Kidney (tissue), 13 donors: ENCODE measurements at regions not wholly inside any gene's neighbourhood (a gene's known extent, or its start where the extent isn't known, plus 50 kb on each side); places are given as distances from the start of the nearest gene placed in this dataset.
A peak's percentile ranks its signal among the peaks of the same experiment; 100 is the strongest.

Experiments used
- DNase-seq, 5 donors: peaks; one replicate each; pipeline ENCODE4 v3.0.0-alpha.2; 2013 to 2020
- FAIRE-seq: peaks from 2 replicates; lab custom pipeline; 2012; peaks lifted over from hg19 to GRCh38; lab: Jason Lieb, UNC
- H3K27ac ChIP-seq, 2 donors: one replicate each; pipeline ENCODE4 v1.7.0; 2013; ENCODE audit warnings: low read depth in 2 of 2, low read length in 2 of 2, inconsistent platforms in 1 of 2
- H3K27me3 ChIP-seq: one replicate; pipeline ENCODE4 v1.7.1; 2013; ENCODE audit warnings: low read length, inconsistent platforms; ENCODE audit not compliant: control insufficient read depth, insufficient read depth
- H3K36me3 ChIP-seq, 3 donors: one replicate each; pipeline versions ENCODE4 v1.7.0 to v1.7.1; 2013; ENCODE audit warnings: low read length in 3 of 3, control low read depth in 1 of 3, inconsistent platforms in 1 of 3; ENCODE audit not compliant: insufficient read depth in 3 of 3, control insufficient read depth in 2 of 3
- H3K4me1 ChIP-seq, 3 donors: one replicate each; pipeline versions ENCODE4 v1.7.0 to v1.7.1; 2013; ENCODE audit warnings: low read length in 3 of 3, inconsistent platforms in 1 of 3, low read depth in 1 of 3; ENCODE audit not compliant: control insufficient read depth in 2 of 3, insufficient read depth in 2 of 3
- H3K4me3 ChIP-seq, 3 donors: one replicate each; pipeline versions ENCODE4 v1.7.0 to v1.8.1; 2013; ENCODE audit warnings: low read length in 3 of 3, control low read depth in 1 of 3, inconsistent platforms in 1 of 3
- H3K9ac ChIP-seq, 3 donors: one replicate each; pipeline versions ENCODE4 v1.7.0 to v1.7.1; 2013; ENCODE audit warnings: low read length in 3 of 3, control low read depth in 1 of 3, inconsistent platforms in 1 of 3
- H3K9me3 ChIP-seq, 3 donors: one replicate each; pipeline versions ENCODE4 v1.7.0 to v1.7.1; 2013; ENCODE audit warnings: low read length in 3 of 3, control low read depth in 1 of 3, inconsistent platforms in 1 of 3; ENCODE audit not compliant: control insufficient read depth in 2 of 3, insufficient read depth in 1 of 3
- intact Hi-C: fragments of 100-400 bp; cut with DNase I; formaldehyde crosslinking; loops from one replicate; pipeline ENCODE4 v1.11.1; 2022
- TF ChIP-seq, protein P1 (sequence below): IDR thresholded peaks from 3 replicates; pipeline ENCODE4 v1.5.1; 2012; ENCODE audit warnings: mild to moderate bottlenecking, moderate library complexity, borderline replicate concordance; ENCODE audit not compliant: insufficient read depth; ENCODE audit errors: extremely low read depth
- donor health status: control.
- donor health status: control.
- donor health status: control.
- donor health status: control.
- donor health status: control.
- donor health status: DM: yes; HTN: yes; CAD: no.
- donor health status: Normal renal cell carcinoma (clear cell type).

DNA sequence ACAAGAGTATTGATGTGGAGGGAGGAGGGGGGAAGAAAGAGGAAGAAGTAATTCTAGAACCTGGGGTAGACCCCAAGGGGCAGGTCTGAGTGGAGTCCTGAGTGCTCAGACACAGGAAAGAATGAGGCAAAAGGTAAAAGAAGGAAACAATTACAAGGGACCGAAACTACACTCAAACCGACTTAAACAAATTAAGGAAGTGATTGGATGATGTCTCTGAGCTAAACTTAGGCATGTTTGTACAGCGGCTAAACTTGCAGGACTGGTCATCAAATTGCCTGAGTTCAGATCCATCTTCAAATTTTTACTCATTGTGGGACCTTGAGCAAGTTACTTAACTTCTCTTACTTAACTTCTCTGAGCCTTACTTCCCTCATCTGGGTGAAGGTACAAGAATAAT is 86.3 kb upstream of the LRRC55 start:
- H3K4me1 ChIP-seq = no peaks in the 10 kb centered on the region
- no peaks in the 10 kb centered on the region for H3K27me3 ChIP-seq
- H3K9me3 ChIP-seq = no peaks in the 10 kb centered on the region
- no peak overlapping the region for H3K4me3 ChIP-seq
- FAIRE-seq (no peak), DNase-seq (no peak)
- TF ChIP-seq, protein P1, sequence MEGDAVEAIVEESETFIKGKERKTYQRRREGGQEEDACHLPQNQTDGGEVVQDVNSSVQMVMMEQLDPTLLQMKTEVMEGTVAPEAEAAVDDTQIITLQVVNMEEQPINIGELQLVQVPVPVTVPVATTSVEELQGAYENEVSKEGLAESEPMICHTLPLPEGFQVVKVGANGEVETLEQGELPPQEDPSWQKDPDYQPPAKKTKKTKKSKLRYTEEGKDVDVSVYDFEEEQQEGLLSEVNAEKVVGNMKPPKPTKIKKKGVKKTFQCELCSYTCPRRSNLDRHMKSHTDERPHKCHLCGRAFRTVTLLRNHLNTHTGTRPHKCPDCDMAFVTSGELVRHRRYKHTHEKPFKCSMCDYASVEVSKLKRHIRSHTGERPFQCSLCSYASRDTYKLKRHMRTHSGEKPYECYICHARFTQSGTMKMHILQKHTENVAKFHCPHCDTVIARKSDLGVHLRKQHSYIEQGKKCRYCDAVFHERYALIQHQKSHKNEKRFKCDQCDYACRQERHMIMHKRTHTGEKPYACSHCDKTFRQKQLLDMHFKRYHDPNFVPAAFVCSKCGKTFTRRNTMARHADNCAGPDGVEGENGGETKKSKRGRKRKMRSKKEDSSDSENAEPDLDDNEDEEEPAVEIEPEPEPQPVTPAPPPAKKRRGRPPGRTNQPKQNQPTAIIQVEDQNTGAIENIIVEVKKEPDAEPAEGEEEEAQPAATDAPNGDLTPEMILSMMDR = no peak
- H3K27ac ChIP-seq = no peak overlapping the region
- no peak overlapping the region for H3K9ac ChIP-seq
- intact Hi-C loops = no loop called here
- no peaks in the 10 kb centered on the region for H3K36me3 ChIP-seq

DNA sequence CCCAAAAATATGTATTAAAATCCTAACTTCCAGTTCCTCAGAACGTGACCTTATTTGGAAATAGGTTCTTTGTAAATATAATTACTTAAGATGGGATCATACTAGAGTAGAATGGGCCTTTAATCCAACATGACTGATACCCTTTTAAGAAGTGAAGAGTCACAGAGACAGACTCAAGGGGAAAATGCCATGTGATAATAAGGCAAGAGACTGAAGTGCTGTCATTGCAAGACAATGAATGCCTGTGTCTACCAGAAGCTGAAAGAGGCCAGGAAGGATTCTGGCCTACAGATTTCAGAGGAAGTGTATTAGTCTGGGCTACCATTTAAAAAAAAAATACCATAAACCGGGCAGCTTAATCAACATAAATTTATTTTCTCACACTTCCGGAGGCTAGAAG is 85.9 kb upstream of the LRRC55 start:
- no peaks in the 10 kb centered on the region for H3K9me3 ChIP-seq
- no peak overlapping the region for H3K9ac ChIP-seq
- no peaks in the 10 kb centered on the region for H3K4me1 ChIP-seq
- H3K36me3 ChIP-seq = no peaks in the 10 kb centered on the region
- no peaks in the 10 kb centered on the region for H3K27me3 ChIP-seq
- no peak overlapping the region for H3K4me3 ChIP-seq
- TF ChIP-seq, protein P1 = no peak
- no peak for DNase-seq
- FAIRE-seq = no peak
- no peak overlapping the region for H3K27ac ChIP-seq
- intact Hi-C loops = no loop called here

DNA sequence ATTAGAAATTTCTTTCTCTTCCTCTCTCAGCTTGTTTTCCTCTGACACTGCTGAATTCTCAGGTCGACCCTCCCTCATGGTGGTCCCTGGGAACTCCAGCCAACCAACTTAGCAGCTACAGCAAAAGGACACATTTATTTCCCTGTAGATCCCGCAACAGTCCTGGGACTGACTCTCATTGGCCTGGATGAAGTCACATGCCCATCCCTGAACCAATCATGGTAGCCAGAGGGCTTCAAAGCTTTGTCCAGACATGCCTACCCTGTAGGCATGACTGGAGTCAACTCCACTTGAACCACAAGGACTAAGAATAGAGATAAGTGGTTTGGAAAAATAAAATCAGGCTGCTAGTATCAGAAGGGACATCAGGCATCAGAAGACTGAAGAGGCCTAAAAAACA is 84.6 kb upstream of the LRRC55 start:
- no peak for DNase-seq
- no peak overlapping the region for H3K9ac ChIP-seq
- no peaks in the 10 kb centered on the region for H3K27me3 ChIP-seq
- TF ChIP-seq, protein P1 = no peak
- no peaks in the 10 kb centered on the region for H3K4me1 ChIP-seq
- H3K9me3 ChIP-seq = no peaks in the 10 kb centered on the region
- no peaks in the 10 kb centered on the region for H3K36me3 ChIP-seq
- no peak overlapping the region for H3K27ac ChIP-seq
- no peak overlapping the region for H3K4me3 ChIP-seq
- intact Hi-C loops = no loop called here
- FAIRE-seq = no peak

DNA sequence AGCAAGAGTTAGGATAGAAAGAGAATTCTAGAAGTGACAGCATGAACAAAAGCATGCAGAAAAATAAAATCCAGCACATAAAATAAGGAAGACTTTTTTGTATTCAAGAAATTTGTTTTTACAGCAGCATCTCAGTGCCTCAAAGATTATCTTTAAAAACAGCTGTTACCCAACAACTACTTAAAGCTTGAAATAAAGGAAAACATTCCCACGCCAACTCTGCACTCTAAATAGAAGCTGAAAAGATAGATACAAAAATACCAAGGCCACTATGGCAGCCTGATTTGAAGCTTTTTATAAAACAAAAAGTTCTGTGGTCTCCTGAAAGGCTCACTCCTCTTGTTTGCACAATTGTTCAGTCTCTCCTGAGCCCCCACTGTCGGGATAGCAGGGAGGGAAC is 83.6 kb upstream of the LRRC55 start:
- Histone ChIP-seq H3K4me1 (no peaks in the 10 kb centered on the region), H3K4me3 (no peak overlapping the region), H3K9me3 (no peaks in the 10 kb centered on the region), H3K36me3 (no peaks in the 10 kb centered on the region), H3K27ac (no peak overlapping the region), H3K9ac (no peak overlapping the region), H3K27me3 (no peaks in the 10 kb centered on the region)
- TF ChIP-seq, protein P1 = no peak
- intact Hi-C loops = no loop called here
- DNase-seq (peak in 1 of 5 donors; percentile 13), FAIRE-seq (no peak)
